Loucy (cell line): ENCODE measurements at regions not wholly inside any gene's neighbourhood (a gene's known extent, or its start where the extent isn't known, plus 50 kb on each side); places are given as distances from the start of the nearest gene placed in this dataset.

Source experiments
- CTCF ChIP-seq: fragments of 200-600 bp; sonication (generic); conservative IDR thresholded peaks from 2 replicates; pipeline ENCODE4 v1.5.1; 2014; ENCODE audit warnings: mild to moderate bottlenecking, antibody characterized with exemption, low read length
- EZH2phosphoT487 ChIP-seq: fragments of 200-600 bp; IDR thresholded peaks from 2 replicates; pipeline ENCODE4 v1.6.1; 2018; ENCODE audit warnings: antibody characterized with exemption, mild to moderate bottlenecking, moderate library complexity, borderline replicate concordance

GRCh38 chr20:56736285-56736857, 107.3 kb downstream of the TFAP2C start:
- TF ChIP-seq CTCF: no peak
- TF ChIP-seq EZH2phosphoT487: no peak
